HEK293 (cell line): ENCODE measurements at regions not wholly inside any gene's neighbourhood (a gene's known extent, or its start where the extent isn't known, plus 50 kb on each side); places are given as distances from the start of the nearest gene placed in this dataset.

ENCODE experiments used
- CTCF ChIA-PET: fragments of 350-600 bp; formaldehyde crosslinking; extraction: SDS; loops from one replicate; lab custom pipeline; 2021; ENCODE audit warnings: antibody characterized with exemption; lab: Yijun Ruan, JAX
- POLR2A ChIA-PET: fragments of 300-600 bp; formaldehyde crosslinking; extraction: SDS; loops from one replicate; lab custom pipeline; 2020; ENCODE audit warnings: antibody characterized with exemption, inconsistent platforms; lab: Yijun Ruan, JAX
- H3K27ac ChIP-seq: fragments of 200-500 bp; sonication (Bioruptor generic); 2 replicates; pipeline ENCODE4 v1.5.1; 2014; ENCODE audit warnings: low read depth, low read length, control low read depth, inconsistent platforms; ENCODE audit errors: extremely low read depth
- H3K36me3 ChIP-seq, 2 experiments: fragments of 200-500 bp in 1 of 2; sonication (Bioruptor generic) in 1 of 2; 1 replicate in 1 of 2; 2 replicates in 1 of 2; pipeline ENCODE4 v1.5.1; 2014 to 2017; ENCODE audit warnings: inconsistent platforms in 2 of 2, low read length in 2 of 2; ENCODE audit not compliant: control insufficient read depth in 2 of 2, insufficient read depth in 1 of 2
- H3K4me1 ChIP-seq: fragments of 200-500 bp; sonication (Bioruptor generic); 2 replicates; pipeline ENCODE4 v1.5.1; 2014; ENCODE audit warnings: mild to moderate bottlenecking, low read length, inconsistent platforms; ENCODE audit not compliant: control insufficient read depth, insufficient read depth
- H3K4me3 ChIP-seq: 2 replicates; pipeline ENCODE4 v1.5.1; 2011; ENCODE audit warnings: low read depth, mild to moderate bottlenecking, control low read depth, low read length, moderate library complexity
- H3K9me3 ChIP-seq: fragments of 200-500 bp; sonication (Bioruptor generic); 2 replicates; pipeline ENCODE4 v1.5.1; 2014; ENCODE audit warnings: low read depth, low read length, inconsistent platforms; ENCODE audit not compliant: control insufficient read depth, insufficient read depth
- BCL6B ChIP-seq: fragments of 450-650 bp; formaldehyde crosslinking; IDR thresholded peaks from 2 replicates; pipeline ENCODE4 v1.5.1; 2017; ENCODE audit warnings: missing biosample characterization, missing genetic modification characterization
- CTCF ChIP-seq: fragments of 450-650 bp; formaldehyde crosslinking; IDR thresholded peaks from 2 replicates; pipeline ENCODE4 v1.5.1; 2016; ENCODE audit warnings: missing biosample characterization, missing genetic modification characterization
- EGR2 ChIP-seq: fragments of 450-650 bp; formaldehyde crosslinking; IDR thresholded peaks from 2 replicates; pipeline ENCODE4 v1.5.1; 2016; ENCODE audit warnings: low read depth, missing biosample characterization, missing genetic modification characterization
- GFI1B ChIP-seq: fragments of 450-650 bp; formaldehyde crosslinking; IDR thresholded peaks from 2 replicates; pipeline ENCODE4 v1.5.1; 2016; ENCODE audit warnings: missing biosample characterization, missing genetic modification characterization
- PRDM1 ChIP-seq: fragments of 450-650 bp; formaldehyde crosslinking; IDR thresholded peaks from 2 replicates; pipeline ENCODE4; 2016; ENCODE audit warnings: missing biosample characterization, missing genetic modification characterization
- PRDM6 ChIP-seq: fragments of 450-650 bp; formaldehyde crosslinking; IDR thresholded peaks from 2 replicates; pipeline ENCODE4 v1.5.1; 2017; ENCODE audit warnings: missing biosample characterization, missing genetic modification characterization
- ZBTB11 ChIP-seq: fragments of 450-650 bp; formaldehyde crosslinking; conservative IDR thresholded peaks from 2 replicates; pipeline ENCODE4 v1.5.1; 2016; ENCODE audit warnings: low read depth, missing biosample characterization, missing genetic modification characterization
- ZBTB6 ChIP-seq: fragments of 450-650 bp; formaldehyde crosslinking; IDR thresholded peaks from 2 replicates; pipeline ENCODE4 v1.5.1; 2017; ENCODE audit warnings: missing biosample characterization, missing genetic modification characterization
- ZFP69B ChIP-seq: fragments of 450-650 bp; formaldehyde crosslinking; IDR thresholded peaks from 2 replicates; pipeline ENCODE4 v1.5.1; 2016; ENCODE audit warnings: missing biosample characterization, missing genetic modification characterization
- ZNF146 ChIP-seq: fragments of 450-650 bp; formaldehyde crosslinking; IDR thresholded peaks from 2 replicates; pipeline ENCODE4 v1.5.1; 2016; ENCODE audit warnings: missing biosample characterization, missing genetic modification characterization
- ZNF169 ChIP-seq: fragments of 450-650 bp; formaldehyde crosslinking; IDR thresholded peaks from 2 replicates; pipeline ENCODE4 v1.5.1; 2016; ENCODE audit warnings: missing biosample characterization, missing genetic modification characterization
- ZNF19 ChIP-seq: fragments of 450-650 bp; formaldehyde crosslinking; IDR thresholded peaks from 2 replicates; pipeline ENCODE4; 2016; ENCODE audit warnings: missing biosample characterization, missing genetic modification characterization, low read depth
- ZNF2 ChIP-seq: fragments of 450-650 bp; formaldehyde crosslinking; IDR thresholded peaks from 2 replicates; pipeline ENCODE4 v1.5.1; 2016; ENCODE audit warnings: missing biosample characterization, missing genetic modification characterization
- ZNF335 ChIP-seq: fragments of 450-650 bp; formaldehyde crosslinking; conservative IDR thresholded peaks from 2 replicates; pipeline ENCODE4 v1.5.1; 2016; ENCODE audit warnings: missing biosample characterization, missing genetic modification characterization
- ZNF426 ChIP-seq: fragments of 450-650 bp; formaldehyde crosslinking; IDR thresholded peaks from 2 replicates; pipeline ENCODE4 v1.5.1; 2017; ENCODE audit warnings: missing biosample characterization, missing genetic modification characterization, mild to moderate bottlenecking, inconsistent platforms, moderate library complexity
- ZNF433 ChIP-seq: fragments of 450-650 bp; formaldehyde crosslinking; IDR thresholded peaks from 2 replicates; pipeline ENCODE4 v1.5.1; 2016; ENCODE audit warnings: missing biosample characterization, missing genetic modification characterization, low read depth
- ZNF514 ChIP-seq: fragments of 450-650 bp; formaldehyde crosslinking; IDR thresholded peaks from 2 replicates; pipeline ENCODE4 v1.5.1; 2016; ENCODE audit warnings: missing biosample characterization, missing genetic modification characterization
- ZNF521 ChIP-seq: fragments of 450-650 bp; formaldehyde crosslinking; IDR thresholded peaks from 2 replicates; pipeline ENCODE4 v1.5.1; 2017; ENCODE audit warnings: missing biosample characterization, mild to moderate bottlenecking, missing genetic modification characterization
- ZNF530 ChIP-seq: fragments of 450-650 bp; formaldehyde crosslinking; IDR thresholded peaks from 2 replicates; pipeline ENCODE4 v1.5.1; 2016; ENCODE audit warnings: low read depth, missing biosample characterization, missing genetic modification characterization
- ZNF555 ChIP-seq: fragments of 450-650 bp; formaldehyde crosslinking; conservative IDR thresholded peaks from 2 replicates; pipeline ENCODE4 v1.5.1; 2017; ENCODE audit warnings: missing biosample characterization, mild to moderate bottlenecking, missing genetic modification characterization, inconsistent platforms
- ZNF776 ChIP-seq: fragments of 450-650 bp; formaldehyde crosslinking; IDR thresholded peaks from 2 replicates; pipeline ENCODE4 v1.5.0; 2017; ENCODE audit warnings: missing biosample characterization, missing genetic modification characterization, borderline replicate concordance

- ChIA-PET CTCF (interaction anchor here (0.6 kb wide), 1 partner anchor 1027 kb away, joined by 4 read pairs; no protein-coding TSS in a partner anchor), POLR2A (no interaction called here)
- no peak overlapping the region for H3K27ac ChIP-seq
- H3K4me1 ChIP-seq = no peaks in the 10 kb centered on the region
- H3K9me3 ChIP-seq = no peaks in the 10 kb centered on the region
- H3K4me3 ChIP-seq = no peak overlapping the region
- no peaks in the 10 kb centered on the region for H3K36me3 ChIP-seq
- TF ChIP-seq ZFP69B (tag by site-specific recombination) (no peak), CTCF (tag by site-specific recombination) (0 out of 2 replicates have a peak, but pooled peaks have one; percentile 25), ZNF2 (tag by site-specific recombination) (peak; percentile 95)
Observed at GRCh38 chr12:131608740-131609690, 101.9 kb upstream of the SFSWAP start.

GRCh38 chr12:131609762-131610161 lies 101.1 kb upstream of the SFSWAP start:
- ChIA-PET POLR2A (no interaction called here), CTCF (interaction anchor here (0.6 kb wide), 1 partner anchor 1028 kb away, joined by 4 read pairs; no protein-coding TSS in a partner anchor)
- H3K9me3 ChIP-seq = no peaks in the 10 kb centered on the region
- TF ChIP-seq ZNF514 = no peak
- no peak for TF ChIP-seq EGR2 (tag by site-specific recombination)
- TF ChIP-seq ZBTB6 (tag by site-specific recombination) = no peak
- no peak for TF ChIP-seq ZNF169 (tag by site-specific recombination)
- TF ChIP-seq GFI1B (tag by site-specific recombination) = no peak
- TF ChIP-seq BCL6B (tag by site-specific recombination) = no peak
- no peak for TF ChIP-seq PRDM6 (tag by site-specific recombination)
- no peak overlapping the region for H3K4me3 ChIP-seq
- no peak overlapping the region for H3K27ac ChIP-seq
- H3K4me1 ChIP-seq = no peaks in the 10 kb centered on the region
- H3K36me3 ChIP-seq = no peaks in the 10 kb centered on the region

GRCh38 chr12:131610181-131610580 lies 100.7 kb upstream of the SFSWAP start:
- H3K4me1 ChIP-seq = no peaks in the 10 kb centered on the region
- ChIA-PET POLR2A (no interaction called here), CTCF (no interaction called here)
- no peaks in the 10 kb centered on the region for H3K36me3 ChIP-seq
- no peak overlapping the region for H3K27ac ChIP-seq
- H3K9me3 ChIP-seq = no peaks in the 10 kb centered on the region
- no peak overlapping the region for H3K4me3 ChIP-seq
- TF ChIP-seq ZNF521 (tag by site-specific recombination) (no peak), ZNF433 (tag by site-specific recombination) (no peak), ZNF555 (no peak), ZNF19 (tag by site-specific recombination) (no peak), ZNF776 (tag by site-specific recombination) (no peak), ZNF426 (tag by site-specific recombination) (no peak), ZNF514 (no peak), PRDM1 (tag by site-specific recombination) (no peak), ZNF169 (tag by site-specific recombination) (no peak), ZNF335 (tag by site-specific recombination) (no peak), ZBTB11 (no peak), ZNF146 (tag by site-specific recombination) (no peak), ZNF530 (no peak)
